Peyer's patch (tissue), 4 donors: ENCODE measurements at regions not wholly inside any gene's neighbourhood (a gene's known extent, or its start where the extent isn't known, plus 50 kb on each side); places are given as distances from the start of the nearest gene placed in this dataset.

Experiments
- DNase-seq, 3 donors: peaks; one replicate each; pipeline ENCODE4 v3.0.0-alpha.2; 2017 to 2019
- H3K27ac ChIP-seq, 4 donors: fragments of 200-600 bp; sonication (generic); one replicate each; pipeline ENCODE4 v1.5.1; 2016 to 2019
- H3K27me3 ChIP-seq, 2 donors: fragments of 200-600 bp; sonication (generic); one replicate each; pipeline ENCODE4 v1.5.1; 2019
- H3K36me3 ChIP-seq, 3 donors: fragments of 200-600 bp; sonication (generic); one replicate each; pipeline ENCODE4 v1.5.1; 2016 to 2019
- H3K4me1 ChIP-seq, 4 donors: fragments of 200-600 bp; sonication (generic); one replicate each; pipeline ENCODE4 v1.5.1; 2016 to 2019
- H3K4me3 ChIP-seq, 4 donors: fragments of 200-600 bp; sonication (generic); 1 replicate in 3 of 4; 2 replicates in 1 of 4; pipeline ENCODE4 v1.5.1; 2016 to 2019; ENCODE audit warnings: mild to moderate bottlenecking in 1 of 4
- H3K9me3 ChIP-seq, 4 donors: fragments of 200-600 bp; sonication (generic); one replicate each; pipeline ENCODE4 v1.5.1; 2016 to 2019; ENCODE audit warnings: mild to moderate bottlenecking in 1 of 4
- POLR2A ChIP-seq, 2 donors: fragments of 450-650 bp; IDR thresholded peaks; one replicate each; pipeline ENCODE4 v1.5.1; 2017; ENCODE audit warnings: antibody characterized with exemption in 2 of 2, mild to moderate bottlenecking in 2 of 2, moderate library complexity in 2 of 2
- small RNA-seq, 2 donors: library from RNA; depleted of rRNA; stranded (forward); fragments of <200 nt; gene quantifications; one replicate each; pipeline ENCODE3, GENCODE V24; 2016
- TF ChIP-seq, protein P1 (sequence below), 6 experiments: fragments of 450-650 bp in 4 of 6; fragments of 200-600 bp in 2 of 6; sonication (generic) in 1 of 6; IDR thresholded peaks; one replicate each; pipeline ENCODE4 v1.5.1; 2017 to 2019; ENCODE audit warnings: antibody characterized with exemption in 6 of 6, mild to moderate bottlenecking in 3 of 6, moderate library complexity in 1 of 6

DNA sequence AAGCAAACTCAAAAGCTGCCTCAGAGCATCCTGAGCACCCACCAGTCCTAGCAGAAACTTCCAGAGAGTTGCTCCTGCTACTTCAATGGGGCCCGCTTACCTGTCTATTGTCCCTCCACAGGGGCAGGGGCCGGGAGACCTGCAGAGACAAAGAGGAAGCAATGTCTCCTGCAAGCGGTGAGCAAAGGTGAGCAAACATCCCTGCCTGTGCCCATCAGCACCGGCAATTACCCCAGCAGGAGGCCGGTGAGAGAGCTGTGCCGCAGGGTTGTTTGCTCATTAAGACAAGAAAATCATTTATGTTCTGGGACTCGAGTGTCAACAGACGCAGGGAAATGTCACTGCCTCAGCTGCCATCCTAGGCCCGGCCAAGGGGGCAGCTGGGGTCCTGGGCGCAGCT lies 53.8 kb upstream of the TARDBP start:
- DNase-seq = no peak
- no peak overlapping the region for H3K4me3 ChIP-seq
- H3K36me3 ChIP-seq = no peaks in the 10 kb centered on the region
- H3K4me1 ChIP-seq = peaks cover 0 to 4% (median 0%) of the 10 kb centered on the region in 4 donors
- TF ChIP-seq, protein P1, sequence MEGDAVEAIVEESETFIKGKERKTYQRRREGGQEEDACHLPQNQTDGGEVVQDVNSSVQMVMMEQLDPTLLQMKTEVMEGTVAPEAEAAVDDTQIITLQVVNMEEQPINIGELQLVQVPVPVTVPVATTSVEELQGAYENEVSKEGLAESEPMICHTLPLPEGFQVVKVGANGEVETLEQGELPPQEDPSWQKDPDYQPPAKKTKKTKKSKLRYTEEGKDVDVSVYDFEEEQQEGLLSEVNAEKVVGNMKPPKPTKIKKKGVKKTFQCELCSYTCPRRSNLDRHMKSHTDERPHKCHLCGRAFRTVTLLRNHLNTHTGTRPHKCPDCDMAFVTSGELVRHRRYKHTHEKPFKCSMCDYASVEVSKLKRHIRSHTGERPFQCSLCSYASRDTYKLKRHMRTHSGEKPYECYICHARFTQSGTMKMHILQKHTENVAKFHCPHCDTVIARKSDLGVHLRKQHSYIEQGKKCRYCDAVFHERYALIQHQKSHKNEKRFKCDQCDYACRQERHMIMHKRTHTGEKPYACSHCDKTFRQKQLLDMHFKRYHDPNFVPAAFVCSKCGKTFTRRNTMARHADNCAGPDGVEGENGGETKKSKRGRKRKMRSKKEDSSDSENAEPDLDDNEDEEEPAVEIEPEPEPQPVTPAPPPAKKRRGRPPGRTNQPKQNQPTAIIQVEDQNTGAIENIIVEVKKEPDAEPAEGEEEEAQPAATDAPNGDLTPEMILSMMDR (IDR thresholded peaks at IDR 0.05) = no peak
- TF ChIP-seq POLR2A (IDR thresholded peaks at IDR 0.05) = no peak
- H3K27ac ChIP-seq = no peak overlapping the region
- no peaks in the 10 kb centered on the region for H3K27me3 ChIP-seq
- H3K9me3 ChIP-seq = peaks cover 0 to 4% (median 1%) of the 10 kb centered on the region in 4 donors

DNA sequence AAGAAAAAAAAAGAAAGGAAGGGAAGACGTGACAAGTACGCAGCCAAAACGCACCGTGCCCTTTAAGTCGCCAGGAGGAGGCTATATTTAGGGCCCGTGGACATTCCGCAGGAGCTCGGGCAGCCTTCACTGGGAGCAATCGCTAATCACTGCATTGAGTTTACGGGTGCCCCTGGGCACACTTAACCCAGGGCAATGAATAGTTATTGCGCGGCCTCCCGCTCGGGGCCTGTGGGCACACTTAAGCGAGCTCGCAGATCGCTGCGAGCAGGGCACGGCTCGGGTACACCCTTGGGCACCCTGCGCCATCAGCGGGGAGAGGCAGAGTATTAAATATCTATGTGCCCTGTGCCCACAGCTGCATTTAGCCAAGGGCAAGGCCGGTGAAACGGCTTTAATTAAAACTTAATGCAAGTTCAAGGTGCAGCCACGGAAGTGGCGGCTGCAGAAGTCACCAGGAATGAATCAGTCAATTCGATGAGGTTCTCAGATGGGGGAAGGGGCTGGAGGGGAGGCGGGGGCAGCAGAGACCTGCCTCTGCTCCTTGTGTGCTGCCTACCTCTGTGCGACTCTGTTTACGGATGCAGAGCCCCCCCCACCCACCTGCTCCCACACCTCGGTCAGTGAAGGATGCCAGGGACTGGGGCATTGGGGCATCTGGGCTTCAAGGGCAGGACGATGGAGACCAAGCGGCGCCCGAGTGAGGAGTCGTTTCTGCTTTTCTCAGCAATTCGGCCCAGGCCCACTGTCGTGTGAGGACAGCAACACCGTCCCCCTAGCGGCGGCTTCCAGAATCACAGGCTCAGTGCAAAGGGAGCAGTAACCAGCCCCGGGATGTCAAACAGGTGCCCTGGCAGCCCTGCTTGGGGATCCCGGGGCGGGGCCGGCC lies 51.8 kb upstream of the TARDBP start:
- peak; percentile 84 to 92 (median 87) for DNase-seq
- no peak for TF ChIP-seq POLR2A (IDR thresholded peaks at IDR 0.05)
- TF ChIP-seq, protein P1 (IDR thresholded peaks at IDR 0.05) = peak; percentile 75 to 86 (median 78)
- Histone ChIP-seq H3K4me1 (peaks cover 0 to 4% (median 0%) of the 10 kb centered on the region in 4 donors), H3K27ac (no peak overlapping the region), H3K9me3 (no peaks in the 10 kb centered on the region), H3K4me3 (no peak overlapping the region), H3K27me3 (no peaks in the 10 kb centered on the region), H3K36me3 (no peaks in the 10 kb centered on the region)

- DNase-seq = no peak
- H3K27ac ChIP-seq = no peak overlapping the region
- H3K36me3 ChIP-seq = no peaks in the 10 kb centered on the region
- H3K9me3 ChIP-seq = no peaks in the 10 kb centered on the region
- no peaks in the 10 kb centered on the region for H3K27me3 ChIP-seq
- peaks cover 0 to 8% (median 0%) of the 10 kb centered on the region in 4 donors for H3K4me1 ChIP-seq
- no peak overlapping the region for H3K4me3 ChIP-seq
- TF ChIP-seq POLR2A (IDR thresholded peaks at IDR 0.05) = no peak
- TF ChIP-seq, protein P1 (IDR thresholded peaks at IDR 0.05) = no peak
These were observed 51.1 kb upstream of the TARDBP start for GRCh38 chr1:10961300-10961833.

DNA sequence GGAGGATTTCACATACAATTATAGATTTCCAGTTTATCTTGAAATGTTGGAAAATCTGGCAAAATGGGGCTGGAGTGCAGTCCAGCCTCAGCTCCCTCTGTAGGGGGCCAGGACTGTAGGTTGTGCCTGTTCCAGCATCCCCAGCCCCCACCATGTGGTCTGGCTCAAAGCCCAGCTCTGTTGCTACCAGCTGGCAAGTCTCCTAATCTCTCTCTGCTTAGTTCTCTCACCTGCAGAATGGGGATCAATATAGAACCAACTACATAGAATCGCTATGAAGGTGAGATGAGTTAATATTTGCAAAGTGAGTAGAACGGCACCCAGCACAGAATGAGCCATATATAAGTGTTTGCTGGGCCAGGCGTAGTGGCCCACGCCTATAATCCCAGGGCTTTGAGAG lies 50.0 kb upstream of the TARDBP start:
- H3K27ac ChIP-seq = no peak overlapping the region

More for the DNA sequence above, 50.0 kb upstream of the TARDBP start:
- H3K27me3 ChIP-seq = no peaks in the 10 kb centered on the region
- peaks cover 0 to 8% (median 0%) of the 10 kb centered on the region in 4 donors for H3K4me1 ChIP-seq
- no peak overlapping the region for H3K4me3 ChIP-seq
- DNase-seq = no peak
- TF ChIP-seq POLR2A (IDR thresholded peaks at IDR 0.05) = no peak
- TF ChIP-seq, protein P1 (IDR thresholded peaks at IDR 0.05) = no peak
- no peaks in the 10 kb centered on the region for H3K9me3 ChIP-seq
- no peaks in the 10 kb centered on the region for H3K36me3 ChIP-seq

Small RNA genes in the stretch of these regions (small RNA-seq; reads per million reads assigned to genes)
- gene HSPE1P24 = 0 reads per million in 2 donors
